GM18907 (cell line): ENCODE measurements at regions not wholly inside any gene's neighbourhood (a gene's known extent, or its start where the extent isn't known, plus 50 kb on each side); places are given as distances from the start of the nearest gene placed in this dataset.

ENCODE experiments used
- ATAC-seq: cut with Tn5 transposase; IDR thresholded peaks from one replicate; pipeline ENCODE4 v1.9.1; 2021; ENCODE audit warnings: mild to moderate bottlenecking, moderate library complexity; ENCODE audit not compliant: unreplicated experiment

DNA sequence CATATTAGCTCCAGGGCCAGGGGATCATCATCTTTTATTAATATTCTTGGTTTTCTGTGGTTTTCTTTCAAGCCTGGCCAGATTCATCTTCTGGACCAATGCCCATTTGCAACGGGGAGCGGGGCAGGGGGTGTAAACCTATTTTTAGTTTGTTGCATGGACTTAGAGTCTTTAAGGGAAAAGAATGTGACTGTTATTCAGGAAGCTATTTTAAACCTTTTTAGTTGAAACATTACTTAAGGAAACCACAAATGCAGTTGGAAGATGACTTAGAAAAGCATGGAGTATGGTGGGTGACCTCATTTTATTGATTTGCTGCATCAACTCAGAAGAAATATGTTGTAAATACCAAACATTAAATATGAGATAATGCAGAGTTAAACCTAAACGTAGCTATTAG is 368.4 kb upstream of the E2F7 start:
- no peak for ATAC-seq

DNA sequence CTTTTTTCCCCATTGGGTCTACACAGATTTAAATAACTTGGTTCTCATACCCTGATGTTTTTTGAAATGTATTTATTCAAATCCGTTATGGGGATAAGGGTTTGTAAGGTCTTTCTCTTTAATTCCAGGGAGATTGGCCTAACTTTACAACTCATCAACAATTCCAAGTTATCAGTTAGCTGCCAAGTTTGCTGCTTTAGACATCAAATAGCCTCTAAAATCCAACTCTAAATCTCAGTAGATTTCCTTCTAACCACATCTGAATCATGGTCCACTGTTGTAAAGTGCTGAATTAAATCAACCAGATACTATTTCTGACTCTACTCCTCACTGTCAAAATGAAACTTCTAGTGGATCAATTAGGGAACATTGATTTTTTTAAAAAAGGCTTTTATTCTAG is 364.1 kb upstream of the E2F7 start:
- no peak for ATAC-seq

DNA sequence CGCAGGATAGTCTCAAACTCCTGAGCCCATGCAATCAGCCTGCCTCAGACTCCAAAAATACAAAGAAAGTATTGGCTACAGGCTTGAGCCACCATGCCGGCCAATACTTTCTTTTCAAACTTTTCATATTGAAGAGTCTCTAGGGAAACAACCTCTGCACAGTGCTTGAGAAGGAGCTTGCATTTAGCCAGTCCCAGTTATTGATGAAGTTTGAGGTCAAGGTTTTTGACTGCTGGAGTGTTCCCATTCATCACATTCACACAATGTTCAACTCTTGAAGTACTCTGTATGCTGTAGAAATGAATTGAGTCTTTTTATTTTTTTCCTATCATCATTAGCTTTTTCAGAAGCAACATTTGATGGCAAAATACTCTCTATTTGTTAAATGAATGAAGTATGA is 355.8 kb upstream of the E2F7 start:
- no peak for ATAC-seq

- no peak for ATAC-seq
Measured at GRCh38 chr12:77409551-77409950, 344.2 kb upstream of the E2F7 start.

DNA sequence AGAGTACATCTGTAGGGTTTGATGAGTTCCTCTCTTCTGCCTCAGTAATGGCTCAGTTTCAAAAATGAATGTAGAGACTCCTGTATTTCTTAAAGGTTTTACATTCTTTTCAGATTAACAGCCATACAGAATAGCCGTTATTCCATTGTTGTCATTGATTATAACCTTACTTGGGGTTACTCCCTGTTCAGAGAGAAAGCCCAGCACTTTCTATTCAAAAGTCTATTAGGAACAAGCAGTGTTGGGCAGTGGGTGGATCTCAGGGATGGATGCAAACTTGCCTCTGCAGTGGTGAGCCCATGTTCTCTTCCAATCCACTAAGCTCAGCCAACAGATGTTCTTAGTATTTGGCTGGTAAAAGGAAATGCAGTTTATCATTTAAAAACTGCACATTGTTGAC is 342.6 kb upstream of the E2F7 start:
- no peak for ATAC-seq

DNA sequence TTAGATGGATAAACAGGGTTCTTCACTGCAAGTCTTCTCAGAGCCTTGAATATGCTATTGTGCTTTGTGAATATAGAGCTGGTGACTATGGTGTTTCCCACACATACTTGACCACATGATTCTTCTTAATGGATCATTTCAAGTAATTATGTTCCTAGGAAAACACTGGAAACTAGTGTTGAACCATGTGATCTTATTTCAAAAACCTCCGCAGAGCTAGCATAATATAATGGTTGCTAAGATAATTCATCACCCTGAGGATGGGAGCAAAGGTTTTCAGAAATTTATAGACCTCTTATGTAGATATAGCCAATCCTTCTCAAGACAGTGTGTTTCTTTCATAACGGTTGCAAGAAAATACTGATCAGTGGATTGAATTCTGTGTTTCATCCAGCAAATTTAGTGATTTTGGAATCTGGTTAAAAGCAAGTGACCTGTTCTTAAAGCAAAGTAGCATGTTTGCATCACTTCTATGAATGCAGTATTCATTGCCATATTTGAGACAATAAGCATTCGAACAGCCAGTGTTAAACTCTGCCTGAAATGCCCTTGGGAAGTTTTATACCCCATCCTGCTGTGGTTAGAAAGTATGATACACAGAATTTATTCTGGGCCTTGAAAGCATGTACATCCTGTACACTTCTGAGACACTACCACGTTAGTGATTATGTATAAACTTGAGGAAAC is 341.0 kb upstream of the E2F7 start:
- no peak for ATAC-seq

DNA sequence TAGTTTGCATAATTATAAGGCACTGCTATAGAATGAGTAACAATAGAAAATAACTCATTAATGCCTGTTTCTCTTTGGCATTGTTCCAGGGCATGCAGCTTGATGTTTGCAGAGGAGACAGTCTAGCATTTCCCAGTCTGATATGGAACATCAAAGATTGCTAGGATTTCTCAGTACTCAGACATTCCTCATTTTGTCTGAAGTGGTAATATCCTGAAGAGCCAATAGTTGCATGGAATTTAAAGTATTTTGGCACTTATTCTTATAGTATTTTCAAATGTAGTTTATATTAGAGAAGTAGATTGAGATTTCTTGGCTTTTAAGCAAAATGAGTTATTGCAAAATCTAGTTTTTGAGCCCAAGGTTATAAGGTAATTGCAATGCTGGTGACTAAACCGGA is 337.3 kb upstream of the E2F7 start:
- no peak for ATAC-seq

- no peak for ATAC-seq
Measured at GRCh38 chr12:77401770-77402081, 336.4 kb upstream of the E2F7 start.

GRCh38 chr12:77401064-77401769 is 335.8 kb upstream of the E2F7 start:
- ATAC-seq = no peak

DNA sequence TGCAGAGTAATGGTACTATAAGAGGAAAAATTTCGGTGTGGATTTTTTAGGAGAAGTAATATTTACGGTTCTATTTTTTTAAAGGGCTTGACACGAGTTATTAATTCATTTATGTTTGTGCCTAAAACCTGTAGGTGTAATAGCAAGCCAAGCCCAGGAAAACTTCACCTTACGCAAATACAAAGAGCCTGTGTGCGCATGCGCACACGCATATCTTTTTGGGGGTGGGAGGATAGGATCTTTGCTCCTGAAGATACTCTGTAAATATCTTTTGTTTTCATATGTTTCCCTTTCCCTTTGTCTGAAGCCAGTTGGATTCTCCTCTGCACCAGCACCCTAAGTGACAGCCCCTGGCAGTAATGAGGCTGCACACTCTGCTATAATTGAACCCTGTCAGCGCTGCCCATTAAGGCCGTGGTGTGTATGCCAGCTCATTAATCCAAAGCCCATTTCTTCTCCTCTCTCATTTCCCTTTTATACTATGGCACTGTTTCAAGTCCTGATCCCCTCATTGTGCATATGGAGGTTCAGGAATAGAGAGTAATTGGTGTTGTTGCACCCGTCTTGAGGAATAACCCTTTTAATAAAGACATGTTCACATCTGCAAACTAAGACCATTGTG is 327.2 kb upstream of the E2F7 start:
- no peak for ATAC-seq

GRCh38 chr12:77388445-77389265 is 323.3 kb upstream of the E2F7 start:
- ATAC-seq = no peak

GRCh38 chr12:77387671-77388070 is 322.3 kb upstream of the E2F7 start:
- no peak for ATAC-seq

DNA sequence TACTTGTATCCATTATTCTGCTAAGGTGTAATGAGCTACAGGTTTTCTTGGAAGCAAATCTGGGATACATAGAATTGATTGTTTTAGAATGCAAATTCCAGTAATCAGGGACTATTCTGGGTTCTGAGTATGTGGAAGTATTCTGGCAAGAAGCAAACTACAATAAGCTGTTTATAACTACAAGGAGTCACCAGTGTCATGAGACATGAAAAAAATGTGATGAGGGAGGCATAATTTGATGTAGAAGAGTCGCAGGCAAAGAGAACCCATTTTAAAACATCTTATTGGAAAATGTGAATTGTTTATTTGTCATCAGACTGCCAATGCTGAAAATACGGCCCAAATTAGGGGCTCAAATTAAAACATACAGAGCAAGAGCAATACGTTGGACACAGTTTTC is 321.8 kb upstream of the E2F7 start:
- no peak for ATAC-seq

GRCh38 chr12:77384941-77385340 is 319.6 kb upstream of the E2F7 start:
- ATAC-seq = no peak

GRCh38 chr12:77382096-77382742 is 316.9 kb upstream of the E2F7 start:
- ATAC-seq = no peak

- ATAC-seq = no peak
Measured at GRCh38 chr12:77377622-77378021, 312.3 kb upstream of the E2F7 start.

DNA sequence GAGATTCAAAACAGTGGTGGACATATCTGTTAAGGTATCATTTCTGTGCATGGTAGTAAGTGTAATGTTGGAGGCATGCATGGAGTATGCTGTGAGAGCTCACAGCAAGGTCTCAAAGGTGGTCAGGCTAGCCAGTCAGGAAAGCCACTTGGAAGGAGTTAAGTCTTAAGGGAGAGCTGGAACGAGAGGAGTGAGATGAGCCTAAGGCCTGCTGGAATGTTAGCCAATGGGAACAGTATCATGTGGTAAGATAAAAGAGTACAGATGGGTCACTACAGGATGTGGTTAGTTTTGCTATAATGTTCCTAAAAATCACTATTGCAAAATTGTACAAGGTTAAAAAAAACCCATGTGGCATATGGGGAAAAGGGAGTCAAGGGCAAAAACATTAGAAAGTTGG is 311.7 kb upstream of the E2F7 start:
- no peak for ATAC-seq

GRCh38 chr12:77374673-77375072 is 309.3 kb upstream of the E2F7 start:
- ATAC-seq = no peak

GRCh38 chr12:77372494-77372893 is 307.1 kb upstream of the E2F7 start:
- ATAC-seq = no peak

GRCh38 chr12:77372026-77372425 is 306.7 kb upstream of the E2F7 start:
- no peak for ATAC-seq

DNA sequence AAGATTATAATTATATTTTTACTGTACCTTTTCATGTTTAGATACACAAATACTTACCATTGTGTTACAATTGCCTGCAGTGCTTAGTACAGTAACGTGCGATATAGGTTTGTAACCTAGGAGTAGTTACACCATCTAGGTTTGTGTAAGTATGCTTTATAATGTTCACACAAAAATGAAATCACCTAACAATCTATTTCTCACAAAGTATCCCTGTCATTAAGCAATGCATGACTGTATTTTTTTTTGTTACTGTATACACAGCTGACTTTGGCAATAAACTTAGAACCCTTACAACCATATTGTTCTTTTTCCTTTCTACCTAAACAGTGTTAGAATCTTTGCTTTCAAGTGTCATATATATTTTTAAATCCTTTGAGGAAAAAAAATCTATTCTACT is 303.0 kb upstream of the E2F7 start:
- no peak for ATAC-seq
